ENCODE measurements at regions not wholly inside any gene's neighbourhood (a gene's known extent, or its start where the extent isn't known, plus 50 kb on each side); places are given as distances from the start of the nearest gene placed in this dataset.

- TF ChIP-seq CTCF (IDR thresholded peaks at IDR 0.05) (no peak), POLR2A (IDR thresholded peaks at IDR 0.05) (no peak)
- Histone ChIP-seq H3K27ac (no peak overlapping the region), H3K36me3 (no peaks in the 10 kb centered on the region), H3K4me3 (no peak overlapping the region), H3K9me3 (peaks cover 0 to 4% (median 0%) of the 10 kb centered on the region in 12 donors), H3K27me3 (no peaks in the 10 kb centered on the region), H3K4me1 (no peaks in the 10 kb centered on the region)
- WGBS, 4 donors: 85 to 95% (median 87%) methylated on average over 5 of the region's 5 CpGs
- intact Hi-C loops (cut with DNase I): loop anchor here in 1 of 10 donors (10.0 kb wide), 1 partner anchor 504 kb away; no protein-coding TSS in a partner anchor
- ATAC-seq (no peak), DNase-seq (no peak)
These were observed 211.9 kb upstream of the ARRDC4 start for GRCh38 chr15:97748576-97748975.

- DNase-seq (no peak), ATAC-seq (no peak)
- Histone ChIP-seq H3K9me3 (no peaks in the 10 kb centered on the region), H3K4me3 (no peak overlapping the region), H3K4me1 (no peaks in the 10 kb centered on the region), H3K36me3 (no peaks in the 10 kb centered on the region), H3K27ac (no peak overlapping the region), H3K27me3 (no peaks in the 10 kb centered on the region)
- intact Hi-C loops (cut with DNase I): loop anchor here in 5 of 10 donors (10.0 kb wide), 3 partner anchors 1375 to 1745 kb away; no protein-coding TSS in a partner anchor
- no peak for TF ChIP-seq CTCF (IDR thresholded peaks at IDR 0.05)
- no peak for TF ChIP-seq POLR2A (IDR thresholded peaks at IDR 0.05)
- 69 to 74% (median 71%) methylated on average over 7 of the region's 7 CpGs for WGBS, 4 donors
These were observed 210.4 kb upstream of the ARRDC4 start for GRCh38 chr15:97750060-97750459.

- Histone ChIP-seq H3K4me1 (no peaks in the 10 kb centered on the region), H3K4me3 (no peak overlapping the region), H3K9me3 (no peaks in the 10 kb centered on the region), H3K27ac (no peak overlapping the region), H3K36me3 (no peaks in the 10 kb centered on the region), H3K27me3 (peaks cover 0 to 9% (median 0%) of the 10 kb centered on the region in 9 donors)
- ATAC-seq (no peak), DNase-seq (no peak)
- TF ChIP-seq POLR2A (IDR thresholded peaks at IDR 0.05) (no peak), CTCF (IDR thresholded peaks at IDR 0.05) (no peak)
- intact Hi-C loops (cut with DNase I): loop anchor here in 6 of 10 donors (2.0 to 10.0 kb wide), 4 partner anchors 1381 to 1751 kb away; no protein-coding TSS in a partner anchor
- 89 to 91% (median 90%) methylated on average over 1 of the region's 1 CpG for WGBS, 4 donors
These were observed 204.8 kb upstream of the ARRDC4 start for GRCh38 chr15:97755726-97756125.

GRCh38 chr15:97759363-97759762, 201.1 kb upstream of the ARRDC4 start:
- intact Hi-C loops (cut with DNase I): loop anchor here in 5 of 10 donors (10.0 kb wide), 3 partner anchors 1385 to 1755 kb away; no protein-coding TSS in a partner anchor
- Histone ChIP-seq H3K27me3 (peaks cover 0 to 9% (median 0%) of the 10 kb centered on the region in 9 donors), H3K4me1 (no peaks in the 10 kb centered on the region), H3K9me3 (no peaks in the 10 kb centered on the region), H3K27ac (no peak overlapping the region), H3K4me3 (no peak overlapping the region), H3K36me3 (no peaks in the 10 kb centered on the region)
- whole genome bisulfite sequencing, 4 donors: 64 to 74% (median 66%) methylated on average over 3 of the region's 3 CpGs
- ATAC-seq (no peak), DNase-seq (no peak)
- TF ChIP-seq POLR2A (IDR thresholded peaks at IDR 0.05): no peak
- TF ChIP-seq CTCF (IDR thresholded peaks at IDR 0.05): no peak

Data from heart left ventricle (tissue), 16 donors.